Left colon (tissue), 2 donors: ENCODE measurements at regions not wholly inside any gene's neighbourhood (a gene's known extent, or its start where the extent isn't known, plus 50 kb on each side); places are given as distances from the start of the nearest gene placed in this dataset.
"Not testable (repeated sequence)": the region's sequence is repeated elsewhere in the genome, so short reads cannot be mapped to it uniquely, and the experiment has no call there.

Source experiments
- ATAC-seq: fragments of 200-7000 bp; cut with Tn5 transposase; one replicate; pipeline ENCODE4 v1.9.1; 2020; ENCODE audit warnings: mild to moderate bottlenecking, moderate library complexity
- DNase-seq, 2 donors: peaks; one replicate each; pipeline ENCODE4 v3.0.0-alpha.2; 2020
- intact Hi-C, 2 donors: fragments of 100-400 bp; cut with DNase I in 1 of 2; cut with micrococcal nuclease in 1 of 2; formaldehyde crosslinking; loops; one replicate each; pipeline versions ENCODE4 v1.11.2 to v1.14.0; 2022; cut with DNase I, micrococcal nuclease
- donor health status: DM: no; HTN: no; CAD: no.
- donor health status: DM: yes; HTN: yes; CAD: no.

DNA sequence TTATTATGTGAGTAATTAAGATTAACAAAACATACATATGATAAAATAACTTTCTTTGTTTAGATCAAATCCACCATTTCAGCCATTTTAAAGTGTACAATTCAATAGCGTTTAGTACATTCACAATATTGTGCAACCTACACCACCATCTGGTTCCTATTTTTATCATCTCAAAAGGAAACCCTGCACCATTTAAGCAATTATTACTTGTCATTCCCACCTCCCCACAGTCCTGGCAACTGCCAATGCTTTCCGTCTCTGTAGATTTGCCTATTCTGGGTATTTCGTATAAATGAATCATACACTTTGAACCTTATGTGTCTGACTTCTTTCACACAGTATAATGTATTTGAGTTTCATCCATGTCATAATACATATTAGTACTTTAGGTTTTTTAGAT lies 162.5 kb upstream of the CNTNAP4 start:
- DNase-seq, result no peak
- intact Hi-C loops, result no loop called here
- ATAC-seq, result no peak

DNA sequence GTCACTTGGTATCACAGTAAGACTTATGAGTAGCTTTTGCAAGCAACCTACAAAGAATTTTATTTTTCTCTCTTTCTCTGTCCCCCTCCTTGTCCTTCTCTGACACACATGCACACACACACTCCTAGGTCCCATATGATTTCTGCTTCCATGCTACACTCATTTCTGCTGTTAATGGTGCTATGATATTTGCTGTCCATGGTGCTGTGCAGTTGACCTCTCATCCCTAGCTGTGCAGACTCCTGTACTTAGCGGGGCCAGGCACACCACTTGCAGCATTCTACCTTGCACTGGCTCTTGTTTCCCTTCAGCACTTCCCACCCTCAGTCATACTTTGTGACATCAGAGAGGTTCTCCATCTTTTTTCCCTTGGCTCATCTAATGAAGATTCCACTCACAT lies 158.9 kb upstream of the CNTNAP4 start:
- DNase-seq (no peak), ATAC-seq (no peak)
- intact Hi-C loops, result no loop called here

DNA sequence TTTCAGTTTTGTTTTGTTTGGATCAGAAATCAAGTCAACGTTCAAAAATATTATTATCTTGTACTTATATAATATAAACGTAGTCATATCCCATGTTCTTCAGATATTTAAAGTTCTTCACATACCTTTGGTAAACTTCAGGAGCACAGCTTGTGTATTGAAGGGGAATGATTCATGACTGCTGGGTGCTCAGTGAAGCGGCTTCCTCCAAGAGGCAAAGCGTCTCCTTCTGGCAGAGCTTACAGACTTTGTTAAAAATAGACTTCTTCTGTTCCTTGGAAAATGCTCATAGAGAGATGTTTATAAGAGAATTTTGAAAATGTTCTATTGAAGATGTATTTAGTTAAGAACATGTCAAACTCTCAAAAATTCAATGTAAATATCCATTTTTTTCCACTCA lies 155.6 kb upstream of the CNTNAP4 start:
- DNase-seq (no peak), ATAC-seq (no peak)
- intact Hi-C loops, result no loop called here

DNA sequence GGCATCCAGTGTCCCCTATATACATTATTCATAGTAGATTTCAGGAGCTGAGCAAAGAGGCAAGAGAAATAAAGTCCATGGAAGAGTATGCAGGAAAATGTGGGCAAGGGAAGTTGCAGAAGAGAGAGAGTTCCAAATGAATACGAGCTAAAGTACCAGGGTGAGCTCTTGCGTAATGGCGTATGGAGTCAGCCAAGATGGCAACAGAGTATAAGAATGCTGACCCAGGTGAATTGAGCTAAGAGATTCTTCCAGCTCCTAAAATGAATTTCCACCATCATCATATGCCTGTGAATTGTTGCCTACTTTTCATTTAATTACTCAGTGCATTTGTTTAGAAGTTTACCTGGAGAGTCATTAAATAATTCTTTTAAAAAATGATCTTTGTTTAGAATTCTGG lies 153.2 kb upstream of the CNTNAP4 start:
- intact Hi-C loops, result no loop called here
- no peak for DNase-seq

DNA sequence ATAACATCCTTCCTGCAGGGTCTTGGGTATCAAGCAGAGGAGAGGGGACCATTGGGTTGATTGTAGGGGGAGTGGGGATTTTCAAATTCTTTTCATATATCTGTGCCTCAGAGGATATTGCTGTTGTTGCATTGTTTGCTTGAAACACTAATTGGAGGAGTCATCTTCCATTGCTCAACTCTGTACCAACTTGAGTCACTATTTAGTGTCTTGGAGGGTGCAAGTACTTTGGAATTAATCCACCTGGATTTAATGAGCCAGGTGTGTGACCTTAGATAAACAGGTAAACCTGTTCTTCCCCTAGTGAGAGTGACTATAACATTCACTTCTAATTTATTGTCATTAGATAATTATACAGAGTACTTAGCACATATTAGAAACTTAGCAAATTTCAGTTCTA lies 151.3 kb upstream of the CNTNAP4 start:
- intact Hi-C loops, result no loop called here
- DNase-seq (no peak), ATAC-seq (no peak)

More for the DNA sequence above, 153.2 kb upstream of the CNTNAP4 start:
- no peak for ATAC-seq

DNA sequence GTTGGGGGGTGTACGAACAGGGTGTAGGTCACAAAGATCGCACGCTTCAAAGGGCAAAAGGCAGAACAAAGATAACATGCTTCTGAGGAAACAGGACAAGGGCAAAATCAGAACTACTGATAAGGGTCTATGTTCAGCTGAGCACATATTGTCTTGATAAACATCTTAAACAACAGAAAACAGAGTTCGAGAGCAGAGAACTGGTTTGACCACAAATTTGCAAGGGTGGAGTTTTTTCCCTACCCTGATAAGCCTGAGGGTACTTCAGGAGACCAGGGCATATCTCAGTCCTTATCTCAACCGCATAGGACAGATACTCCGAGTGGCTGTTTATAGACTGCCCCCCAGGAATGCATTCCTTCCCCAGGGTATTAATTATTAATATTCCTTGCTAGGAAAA lies 139.1 kb upstream of the CNTNAP4 start:
- DNase-seq, ATAC-seq, intact Hi-C loops: not testable (repeated sequence)

DNA sequence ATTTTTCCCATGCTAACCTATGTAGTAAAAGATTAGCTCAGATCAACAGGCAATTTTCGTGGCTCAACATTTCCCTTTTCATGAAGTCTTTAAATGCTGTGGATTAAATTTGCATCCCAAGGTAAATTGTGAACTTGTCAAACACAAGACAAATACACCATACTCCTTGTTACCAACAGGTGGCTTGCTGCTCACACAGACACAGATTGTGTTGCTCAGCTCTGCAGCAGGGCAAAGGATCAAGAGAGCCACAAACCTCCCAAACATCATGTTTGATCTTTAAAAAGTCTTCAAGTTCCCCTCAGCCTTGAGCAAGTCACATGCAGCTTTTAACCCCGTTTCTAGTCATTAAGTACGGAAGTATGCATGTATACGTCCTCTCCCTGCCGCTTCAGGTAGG lies 119.6 kb upstream of the CNTNAP4 start:
- intact Hi-C loops, result no loop called here
- no peak for ATAC-seq
- no peak for DNase-seq

DNA sequence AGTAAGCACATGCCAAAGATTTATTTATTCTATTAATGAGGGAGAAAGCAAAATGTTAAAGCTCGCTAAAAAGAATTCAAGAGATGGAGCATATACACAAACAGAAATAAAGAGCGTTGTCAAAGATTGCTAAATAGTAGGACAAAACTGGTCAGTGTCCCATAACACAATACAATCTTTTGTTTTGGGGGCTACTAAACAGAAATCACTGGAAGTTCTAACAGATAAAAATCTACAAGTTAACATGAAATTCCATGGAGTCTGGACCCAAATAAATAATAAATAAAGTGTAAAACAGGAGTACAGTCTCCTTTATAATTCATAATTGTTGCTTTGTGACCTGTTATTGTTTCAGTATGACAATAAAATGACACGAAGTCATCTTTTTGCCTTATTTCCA lies 115.2 kb upstream of the CNTNAP4 start:
- ATAC-seq (no peak), DNase-seq (no peak)
- intact Hi-C loops, result no loop called here

DNA sequence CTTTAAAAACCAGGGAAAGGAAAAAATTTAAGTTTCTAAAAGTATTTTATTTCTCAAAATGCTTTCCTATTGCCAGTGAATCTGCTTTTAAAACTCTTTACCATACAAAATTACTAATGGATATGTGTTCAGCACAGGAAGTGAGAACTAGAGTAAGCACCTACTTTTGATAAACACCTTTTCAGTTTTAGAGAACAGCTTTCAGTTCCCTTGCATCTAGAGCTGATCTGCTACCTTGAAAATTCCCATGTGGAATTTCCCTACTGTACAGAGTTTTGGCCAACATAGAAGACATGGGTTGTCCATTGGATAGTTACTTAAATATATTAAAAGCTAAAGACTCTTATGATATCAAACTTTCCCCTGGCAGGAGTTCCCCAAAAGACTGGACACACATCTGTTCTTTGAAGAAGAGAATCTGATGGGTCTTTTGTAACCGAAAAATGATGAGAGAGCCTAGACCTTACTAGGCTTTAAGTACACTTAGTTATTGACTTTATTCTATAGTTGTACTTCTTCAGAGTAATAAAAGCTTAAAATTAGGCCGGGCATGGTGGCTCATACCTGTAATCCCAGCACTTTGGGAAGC lies 112.1 kb upstream of the CNTNAP4 start:
- intact Hi-C loops, result no loop called here
- DNase-seq (no peak), ATAC-seq (no peak)

DNA sequence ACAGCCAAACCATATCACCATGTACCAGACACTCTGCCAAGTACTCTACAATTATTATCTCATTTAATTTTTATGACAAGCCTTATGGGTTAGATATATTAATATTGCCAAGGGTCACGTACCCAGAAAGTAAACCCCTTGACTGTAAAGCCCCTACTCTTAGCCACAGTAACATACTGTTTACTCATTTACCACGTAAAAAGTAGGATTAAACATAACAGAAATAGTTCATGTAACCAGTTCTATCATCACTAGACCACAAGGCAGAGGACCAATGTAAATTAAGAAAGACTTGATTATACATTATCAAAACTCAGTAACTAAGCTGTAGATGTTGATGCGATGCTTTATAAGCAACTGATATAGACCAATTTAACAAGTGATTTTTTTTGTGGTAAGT lies 101.5 kb upstream of the CNTNAP4 start:
- intact Hi-C loops, result no loop called here
- DNase-seq (no peak), ATAC-seq (no peak)

DNA sequence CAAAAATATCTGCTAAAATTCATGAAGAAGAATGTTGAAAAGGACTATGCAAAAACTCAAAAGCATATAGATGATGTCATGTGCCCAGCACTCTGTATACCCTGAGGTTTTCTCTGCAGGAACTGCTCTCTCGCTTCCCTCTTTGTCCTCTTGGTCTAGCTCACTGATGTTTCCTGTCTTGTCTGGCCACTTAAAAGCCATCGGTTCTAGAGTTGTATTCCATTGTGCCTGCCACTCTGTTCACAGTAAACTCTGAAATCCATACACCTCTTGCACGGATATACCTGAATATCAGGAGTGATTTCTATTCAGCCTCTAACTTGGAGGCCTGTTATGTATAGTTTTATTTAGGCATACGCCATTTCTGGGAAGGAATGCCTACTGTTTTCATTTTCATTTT lies 101.0 kb upstream of the CNTNAP4 start:
- no peak for ATAC-seq
- intact Hi-C loops, result no loop called here
- no peak for DNase-seq

DNA sequence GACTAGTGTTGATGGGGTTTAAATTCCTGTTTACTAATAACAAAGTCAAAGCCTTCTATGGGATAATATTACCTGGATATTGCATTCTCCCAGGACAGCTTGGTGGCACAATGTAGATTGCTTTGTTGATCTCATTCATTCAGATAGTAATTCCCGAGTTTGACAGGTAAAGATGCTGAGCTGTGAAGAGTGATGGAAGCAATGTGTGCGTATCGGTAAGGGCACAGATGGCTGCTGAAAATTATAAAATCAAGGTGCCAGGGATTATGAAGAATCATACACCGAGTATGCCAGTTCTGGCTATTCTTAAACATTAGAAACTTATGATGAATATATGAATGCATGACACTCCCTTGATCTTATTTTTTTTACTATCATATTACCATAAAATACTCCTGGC lies 100.6 kb upstream of the CNTNAP4 start:
- intact Hi-C loops, result no loop called here
- no peak for ATAC-seq
- no peak for DNase-seq

DNA sequence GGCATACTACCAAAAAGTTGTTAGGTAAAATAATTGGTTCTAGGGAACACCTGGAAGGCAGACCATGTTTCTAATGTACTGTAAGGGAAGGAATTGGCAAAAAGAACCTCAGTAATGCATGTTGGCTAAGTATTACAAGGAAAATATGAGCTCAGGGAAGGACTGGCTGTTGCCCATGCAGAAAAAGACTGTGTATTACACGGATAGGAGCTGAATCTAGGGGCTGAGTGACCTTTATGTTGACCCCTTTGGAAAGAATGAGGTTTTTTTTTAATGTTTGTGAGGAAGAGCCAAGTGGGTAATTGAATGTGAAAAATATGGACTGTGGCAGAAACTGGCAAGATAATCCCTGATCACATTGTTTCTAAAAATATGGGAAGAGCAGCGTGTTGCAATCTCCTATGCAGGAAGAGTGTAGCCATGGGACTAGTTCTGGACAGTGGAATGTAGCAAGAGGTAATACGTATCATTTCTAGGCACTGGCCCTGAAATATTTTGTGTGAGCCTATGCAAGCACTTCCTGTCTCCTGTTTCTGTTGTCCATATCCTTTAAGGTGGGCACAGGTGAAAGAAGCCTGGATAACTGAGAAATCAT lies 95.1 kb upstream of the CNTNAP4 start:
- ATAC-seq (no peak), DNase-seq (no peak)
- intact Hi-C loops, result no loop called here

DNA sequence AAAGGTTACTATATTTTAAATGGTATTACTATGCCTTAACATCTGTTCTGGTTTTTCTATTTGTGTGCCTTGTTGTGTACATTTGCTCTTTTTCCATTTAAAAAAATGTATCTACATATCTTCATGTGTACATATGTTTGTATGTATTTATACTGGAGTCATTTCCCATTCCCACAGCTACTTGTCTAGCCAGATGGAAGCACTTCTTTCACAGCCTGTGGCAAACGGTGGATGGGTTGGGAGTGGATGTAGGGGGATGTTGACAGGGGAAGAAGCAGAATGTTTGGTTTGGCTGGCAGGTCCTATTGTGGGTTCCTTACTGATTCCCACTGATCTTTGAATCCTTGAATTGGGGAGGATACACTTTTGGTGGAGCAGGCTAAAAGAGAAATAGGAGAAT lies 93.6 kb upstream of the CNTNAP4 start:
- DNase-seq (no peak), ATAC-seq (no peak)

DNA sequence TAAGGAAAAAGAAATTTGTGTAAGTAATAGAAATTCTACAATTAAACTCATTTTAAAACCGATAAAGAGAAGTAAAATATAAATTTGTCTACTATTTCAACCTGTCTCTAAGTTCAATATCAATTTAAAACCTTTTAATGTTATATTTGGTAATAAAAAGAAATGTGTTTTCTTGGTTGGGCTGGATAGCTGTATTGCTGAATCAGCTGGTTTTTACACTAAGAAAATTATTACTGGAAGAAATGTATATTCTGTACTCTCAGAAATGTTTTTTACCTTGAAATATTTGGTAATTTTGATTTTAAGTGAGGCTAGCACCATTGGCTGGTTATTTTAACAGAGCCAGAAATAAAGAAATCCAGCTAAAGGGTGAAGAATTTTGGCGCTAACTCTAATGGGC lies 87.1 kb upstream of the CNTNAP4 start:
- no peak for DNase-seq
- intact Hi-C loops, result no loop called here
- ATAC-seq, result no peak

More for the DNA sequence above, 93.6 kb upstream of the CNTNAP4 start:
- intact Hi-C loops, result no loop called here

DNA sequence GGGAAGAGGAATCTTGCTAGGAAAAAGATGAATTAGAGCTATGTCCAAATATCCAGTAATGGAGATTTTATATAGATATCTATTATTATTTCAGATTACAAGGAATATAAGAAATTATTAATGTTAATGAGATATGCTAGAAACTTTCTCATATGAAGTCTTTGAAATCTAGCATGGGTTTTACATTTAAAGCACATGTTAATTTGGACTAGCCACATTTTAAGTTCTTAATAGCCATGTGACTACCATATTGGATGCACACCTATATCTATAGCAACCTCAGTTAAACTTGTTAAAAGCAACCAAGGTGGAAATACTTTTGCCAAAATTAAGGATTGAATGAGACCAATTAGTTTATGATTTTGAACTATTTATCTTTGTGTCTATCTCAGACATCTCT lies 86.7 kb upstream of the CNTNAP4 start:
- ATAC-seq, result no peak
- intact Hi-C loops, result no loop called here
- DNase-seq, result no peak

DNA sequence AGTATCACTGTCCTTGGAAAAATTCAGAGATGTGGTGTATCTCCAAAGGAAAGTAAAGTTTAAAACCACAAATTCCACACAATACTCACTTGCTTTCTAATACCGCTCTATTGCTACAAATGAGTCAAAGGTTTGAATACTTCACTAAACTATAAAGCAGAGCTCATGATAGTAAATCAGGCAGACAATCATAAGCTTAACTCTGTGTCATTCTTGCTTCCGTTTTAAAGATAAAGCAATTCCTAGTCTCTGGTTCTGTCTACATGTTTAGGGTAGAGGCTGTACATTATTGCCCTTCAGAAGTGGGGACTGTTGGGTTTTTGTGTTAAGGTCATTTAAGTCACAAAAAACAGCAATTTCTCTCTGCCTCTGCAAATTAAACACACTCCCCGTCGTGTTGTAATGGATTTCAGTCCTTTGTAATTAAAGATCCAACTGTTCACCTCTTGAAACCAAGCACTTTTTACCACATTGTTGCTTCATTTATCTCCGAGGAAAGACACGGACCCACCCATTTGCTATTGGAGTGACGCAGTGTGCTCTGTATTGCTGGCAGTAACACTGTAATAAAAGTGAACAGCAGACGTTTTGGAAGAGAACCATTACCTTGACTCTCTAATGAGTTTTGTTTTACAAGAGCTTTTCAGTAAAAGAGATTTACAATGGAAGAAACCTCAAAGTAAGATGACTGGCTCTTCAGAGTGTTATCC lies 83.1 kb upstream of the CNTNAP4 start:
- ATAC-seq (no peak), DNase-seq (no peak)
- intact Hi-C loops, result no loop called here

DNA sequence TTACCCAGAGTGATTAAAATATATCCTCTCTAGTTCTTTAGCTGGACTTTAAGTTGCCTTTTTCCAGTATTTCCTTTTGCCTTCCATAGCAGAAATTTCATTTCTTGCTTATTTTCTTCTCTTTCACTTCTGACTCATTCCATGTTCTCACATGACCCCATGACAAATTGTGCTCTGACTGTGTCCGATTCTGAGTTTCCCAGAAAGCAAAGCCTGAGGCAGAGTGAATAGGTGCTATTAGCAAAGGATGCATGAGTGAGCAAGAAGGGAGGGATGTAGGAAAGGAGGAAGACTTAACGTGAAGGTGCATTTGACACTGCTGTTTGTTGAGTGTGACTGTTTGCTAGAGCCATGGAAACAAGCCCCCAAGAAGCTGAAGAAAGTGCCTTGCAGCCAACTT lies 82.6 kb upstream of the CNTNAP4 start:
- ATAC-seq (no peak), DNase-seq (no peak)
- intact Hi-C loops, result no loop called here

DNA sequence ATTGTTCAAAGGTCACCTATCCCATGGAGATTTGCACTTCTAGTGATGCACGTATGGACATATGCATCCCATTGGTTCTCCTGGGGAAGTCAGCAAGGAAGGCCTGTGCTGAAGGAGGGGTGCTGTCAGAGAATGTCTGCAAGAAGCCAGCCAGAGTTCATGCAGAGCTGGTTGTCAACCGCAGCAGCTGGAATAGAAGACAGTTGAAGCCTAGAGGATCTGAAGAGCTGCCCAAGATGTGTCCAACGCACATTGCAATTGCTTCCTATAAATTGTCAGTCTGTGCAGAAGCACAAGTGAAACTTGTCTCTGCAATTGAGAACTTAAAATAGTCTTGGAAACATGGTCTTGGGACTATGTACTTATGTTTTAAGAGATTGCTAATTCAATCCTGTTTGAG lies 82.1 kb upstream of the CNTNAP4 start:
- ATAC-seq (no peak), DNase-seq (no peak)
- intact Hi-C loops, result no loop called here

DNA sequence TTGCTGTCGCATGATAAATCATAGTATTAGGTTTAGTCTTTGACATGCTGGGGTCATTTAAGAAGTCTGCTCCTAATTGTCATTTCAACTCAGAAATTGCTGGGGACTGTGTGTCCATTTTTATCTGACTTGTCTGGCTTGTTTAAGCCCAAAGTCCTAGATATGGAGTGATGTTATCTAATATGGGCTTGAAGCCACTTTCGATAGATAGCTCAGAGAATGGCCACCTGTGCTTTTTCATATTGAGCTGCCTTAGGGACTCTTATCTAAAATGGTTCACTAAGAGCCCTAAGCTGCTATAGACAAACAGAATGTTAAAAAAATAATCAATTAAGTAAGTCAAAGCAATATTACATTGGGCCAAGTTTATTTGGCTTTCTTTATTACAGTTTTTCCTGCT lies 81.6 kb upstream of the CNTNAP4 start:
- ATAC-seq (no peak), DNase-seq (no peak)
- intact Hi-C loops, result no loop called here

DNA sequence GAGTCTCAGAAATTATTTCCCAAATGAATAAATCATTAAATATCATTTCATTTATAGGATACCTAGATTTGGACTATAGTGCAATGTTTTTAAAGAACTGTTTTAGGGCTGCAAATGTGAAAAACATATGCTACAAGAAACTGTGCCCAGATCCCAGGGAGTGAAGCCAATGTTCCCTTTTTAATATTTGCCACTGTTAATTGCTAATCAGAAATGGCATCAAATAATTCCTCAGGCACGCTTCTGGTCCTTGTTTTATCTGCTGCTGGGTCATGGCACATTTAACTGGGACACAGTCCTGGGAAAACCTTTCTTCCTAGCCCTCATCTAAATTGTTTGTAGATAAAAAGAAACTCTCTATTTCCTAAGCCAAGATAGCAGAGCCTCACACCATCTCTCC lies 79.3 kb upstream of the CNTNAP4 start:
- intact Hi-C loops, result no loop called here
- DNase-seq (no peak), ATAC-seq (no peak)
